K562 (cell line): ENCODE measurements at regions not wholly inside any gene's neighbourhood (a gene's known extent, or its start where the extent isn't known, plus 50 kb on each side); places are given as distances from the start of the nearest gene placed in this dataset.

Experiments
- ATAC-seq: fragments of 200-7000 bp; cut with Tn5 transposase; 3 replicates; pipeline ENCODE4 v1.9.1; 2020; ENCODE audit warnings: moderate library complexity
- BruUV-seq: library from RNA; stranded (reverse); fragments of 400-500 nt; replicated peaks from 2 replicates; lab custom pipeline; 2021; lab: Mats Ljungman, UMichigan
- CTCF ChIA-PET: fragments of 300-600 bp; formaldehyde crosslinking; extraction: SDS; loops from one replicate; lab custom pipeline; 2021; ENCODE audit warnings: low intra/inter-chr PET ratio; lab: Yijun Ruan, JAX
- POLR2A ChIA-PET: fragments of 300-600, 350-650 bp; sonication (Branson Sonifier 250); formaldehyde crosslinking; extraction: SDS; loops from one replicate; lab custom pipeline; 2021; ENCODE audit warnings: antibody characterized with exemption, inconsistent platforms; lab: Yijun Ruan, JAX
- DNase-seq, 4 experiments: peaks; one replicate each; pipeline versions ENCODE4 v3.0.0 to v3.0.0-alpha.2; 2011 to 2018; ENCODE audit warnings: low spot score in 3 of 4, mixed read lengths in 3 of 4; ENCODE audit errors: extremely low read depth in 1 of 4
- FAIRE-seq: peaks from 2 replicates; lab custom pipeline; 2011; peaks lifted over from hg19 to GRCh38; lab: Jason Lieb, UNC
- H2AFZ ChIP-seq: 2 replicates; pipeline ENCODE4 v1.6.0; 2011; ENCODE audit warnings: low read depth, low read length, control low read depth, inconsistent platforms
- H3K27ac ChIP-seq: fragments of 200-600 bp; 3 replicates; pipeline ENCODE4 v1.8.0; 2011; ENCODE audit warnings: low read depth, mild to moderate bottlenecking, control low read depth, inconsistent platforms, low read length, moderate library complexity, mixed read lengths; ENCODE audit errors: extremely low read depth
- H3K27me3 ChIP-seq, 2 experiments: fragments of 300-600 bp in 1 of 2; 2 replicates in 1 of 2; 3 replicates in 1 of 2; pipeline versions ENCODE4 v1.6.0 to v1.8.0; 2011; ENCODE audit warnings: inconsistent platforms in 2 of 2, low read length in 2 of 2, mild to moderate bottlenecking in 1 of 2, mixed read lengths in 1 of 2, moderate library complexity in 1 of 2; ENCODE audit not compliant: control insufficient read depth in 2 of 2, insufficient read depth in 2 of 2
- H3K36me3 ChIP-seq: fragments of 300-600 bp; 3 replicates; pipeline ENCODE4 v1.8.0; 2011; ENCODE audit warnings: mild to moderate bottlenecking, low read length, inconsistent platforms; ENCODE audit not compliant: control insufficient read depth, insufficient read depth
- H3K4me1 ChIP-seq, 2 experiments: fragments of 200-600 bp in 1 of 2; replicated peaks in 1 of 2; 2 replicates in 1 of 2; 3 replicates in 1 of 2; pipeline versions ENCODE4 v1.5.1 to v1.8.0; 2011; ENCODE audit warnings: inconsistent platforms in 2 of 2, low read length in 2 of 2, mild to moderate bottlenecking in 1 of 2, mixed read lengths in 1 of 2, moderate library complexity in 1 of 2; ENCODE audit not compliant: control insufficient read depth in 2 of 2, insufficient read depth in 2 of 2
- H3K4me2 ChIP-seq: 2 replicates; pipeline ENCODE4 v1.6.1; 2011; ENCODE audit warnings: low read length, control low read depth, inconsistent platforms, mixed read lengths; ENCODE audit not compliant: insufficient read depth
- H3K4me3 ChIP-seq: fragments of 200-600 bp; sonication (generic), shearing (Covaris generic); 2 replicates; pipeline ENCODE4 v1.5.1; 2016; ENCODE audit warnings: control low read depth, inconsistent platforms
- H3K79me2 ChIP-seq: fragments of 200-600 bp; 3 replicates; pipeline ENCODE4 v1.8.0; 2011; ENCODE audit warnings: low read length, inconsistent platforms; ENCODE audit not compliant: control insufficient read depth, insufficient read depth
- H3K9ac ChIP-seq, 2 experiments: 2 replicates each; pipeline versions ENCODE4 v1.6.0 to v1.6.1; 2011; ENCODE audit warnings: low read depth in 2 of 2, low read length in 2 of 2, control low read depth in 1 of 2, inconsistent platforms in 1 of 2, mild to moderate bottlenecking in 1 of 2, mixed read lengths in 1 of 2; ENCODE audit not compliant: insufficient read depth in 1 of 2
- H3K9me1 ChIP-seq: one replicate; pipeline ENCODE4 v1.6.0; 2011; ENCODE audit warnings: inconsistent platforms, mild to moderate bottlenecking, low read length, moderate library complexity; ENCODE audit not compliant: control insufficient read depth, insufficient read depth
- H3K9me3 ChIP-seq: replicated peaks from 2 replicates; pipeline ENCODE4 v1.5.1; 2011; ENCODE audit warnings: low read depth, low read length, inconsistent platforms; ENCODE audit not compliant: control insufficient read depth, insufficient read depth
- H4K20me1 ChIP-seq: replicated peaks from 2 replicates; pipeline ENCODE4 v1.6.1; 2011; ENCODE audit warnings: low read length, inconsistent platforms, mixed read lengths; ENCODE audit not compliant: control insufficient read depth, insufficient read depth
- BRF1 ChIP-seq: IDR thresholded peaks from 3 replicates; pipeline ENCODE4 v1.6.1; 2011; ENCODE audit warnings: borderline replicate concordance, mild to moderate bottlenecking; ENCODE audit not compliant: insufficient read length; ENCODE audit errors: extremely low read depth
- NELFE ChIP-seq: IDR thresholded peaks from 2 replicates; pipeline ENCODE4 v1.6.1; 2011; ENCODE audit warnings: mild to moderate bottlenecking; ENCODE audit not compliant: insufficient read depth, insufficient read length
- NFIC ChIP-seq: fragments of 450-650 bp; IDR thresholded peaks from 2 replicates; pipeline ENCODE4 v1.6.1; 2017; ENCODE audit warnings: mild to moderate bottlenecking, inconsistent platforms
- OTX1 ChIP-seq: fragments of 450-650 bp; formaldehyde crosslinking; IDR thresholded peaks from 2 replicates; pipeline ENCODE4 v1.4.0; 2022; ENCODE audit warnings: mild to moderate bottlenecking
- THAP12 ChIP-seq: fragments of 250-450 bp; sonication (Bioruptor Pico); IDR thresholded peaks from 2 replicates; pipeline ENCODE4 v1.9.0; 2021; ENCODE audit warnings: mild to moderate bottlenecking, inconsistent platforms
- WGBS: fragments of 100-300 bp; shearing (Covaris generic); methylation state at CpG from one replicate; pipeline ENCODE4 v1.1.6; 2016; ENCODE audit warnings: low coverage, mixed read lengths; ENCODE audit not compliant: insufficient coverage; ENCODE audit errors: missing lambda C conversion rate; 5-methylcytosine and 5-hydroxymethylcytosine counted together
- in situ Hi-C: fragments of 300-500 bp; cut with MboI; formaldehyde crosslinking; loops from 4 replicates; pipeline ENCODE4 v1.15.0; 2018; ENCODE audit warnings: inconsistent platforms, mixed read lengths
- intact Hi-C: fragments of 100-400 bp; cut with micrococcal nuclease; formaldehyde crosslinking; loops from 2 replicates; pipeline ENCODE4 v1.14.2; 2022

- Histone ChIP-seq H3K4me3 (no peak overlapping the region), H3K9me1 (no peaks in the 10 kb centered on the region), H3K9ac (no peak overlapping the region), H3K36me3 (no peaks in the 10 kb centered on the region), H3K27me3 (peaks cover 0 to 12% of the 10 kb centered on the region in 2 experiments; a peak in 2 of 5 replicates), H3K27ac (no peak overlapping the region), H2AFZ (no peak overlapping the region), H3K4me2 (no peak overlapping the region), H3K4me1 (peaks cover 0 to 8% of the 10 kb centered on the region in 2 experiments; a peak in 2 of 5 replicates), H3K79me2 (no peaks in the 10 kb centered on the region), H3K9me3 (no peaks in the 10 kb centered on the region), H4K20me1 (no peaks in the 10 kb centered on the region)
- BruUV-seq = no TSS peak
- POLR2A ChIA-PET = interaction anchor here (1.0 kb wide), 1 partner anchor 26 kb away, joined by 3 read pairs; no protein-coding TSS in a partner anchor
- in situ Hi-C loops = no loop called here
- FAIRE-seq = no peak
- 0% methylated on average over 3 of the region's 4 CpGs for WGBS
- no peak for ATAC-seq
- CTCF ChIA-PET = no interaction called here
- no peak for DNase-seq
- intact Hi-C loops = no loop called here
- TF ChIP-seq NFIC = 0 out of 2 replicates have a peak, but pooled peaks have one; percentile 14
- no peak for TF ChIP-seq OTX1
- TF ChIP-seq BRF1 = no peak
- no peak for TF ChIP-seq THAP12 (CRISPR knock-in tag)
- no peak for TF ChIP-seq NELFE
Measured at GRCh38 chr20:17885544-17885943, 83.0 kb downstream of the SNX5 start.
